ENCODE measurements at regions not wholly inside any gene's neighbourhood (a gene's known extent, or its start where the extent isn't known, plus 50 kb on each side); places are given as distances from the start of the nearest gene placed in this dataset.

- no peaks in the 10 kb centered on the region for H3K36me3 ChIP-seq (ENCODE audit: insufficient read depth, low read length)
- TF ChIP-seq CTCF (IDR thresholded peaks at IDR 0.05), result no peak
- no peaks in the 10 kb centered on the region for H3K9me3 ChIP-seq (ENCODE audit: control insufficient read depth in 1 of 2, insufficient read depth in 1 of 2, low read length in 2 of 2)
- no peak overlapping the region for H3K27ac ChIP-seq (ENCODE audit: low read depth in 1 of 2, low read length in 2 of 2)
- no peaks in the 10 kb centered on the region for H3K4me1 ChIP-seq (ENCODE audit: insufficient read depth, low read length)
- H3K4me3 ChIP-seq (ENCODE audit: low read length), result no peak overlapping the region
- Mint-ChIP-seq H3K4me3 (no peak overlapping the region), H3K36me3 (ENCODE audit: low read depth) (no peaks in the 10 kb centered on the region), H3K27ac (no peak overlapping the region), H3K4me1 (ENCODE audit: low read depth) (no peaks in the 10 kb centered on the region), H3K27me3 (no peaks in the 10 kb centered on the region), H3K9me3 (no peaks in the 10 kb centered on the region)
- H3K27me3 ChIP-seq (ENCODE audit: control insufficient read depth in 1 of 2, insufficient read depth in 2 of 2, low read length in 2 of 2), result no peaks in the 10 kb centered on the region
- intact Hi-C loops (cut with DNase I, micrococcal nuclease), result no loop called here
- DNase-seq, result no peak
- POLR2A ChIA-PET, result no interaction called here
- CTCF ChIA-PET, result no interaction called here
- no peak for ATAC-seq (ENCODE audit: poor library complexity)
Observed at GRCh38 chr2:236945431-236946016, 140.2 kb upstream of the COPS8 start.

- no peaks in the 10 kb centered on the region for H3K4me1 Mint-ChIP-seq (ENCODE audit: low read depth)
Observed at GRCh38 chr2:236946871-236947270, 138.8 kb upstream of the COPS8 start.

GRCh38 chr2:236947294-236947693, 138.4 kb upstream of the COPS8 start:
- intact Hi-C loops (cut with DNase I, micrococcal nuclease), result no loop called here
- no peaks in the 10 kb centered on the region for H3K36me3 Mint-ChIP-seq (ENCODE audit: low read depth)

More at GRCh38 chr2:236946871-236947270, 138.8 kb upstream of the COPS8 start:
- Mint-ChIP-seq H3K27me3 (no peaks in the 10 kb centered on the region), H3K4me3 (no peak overlapping the region), H3K27ac (no peak overlapping the region), H3K9me3 (no peaks in the 10 kb centered on the region), H3K36me3 (ENCODE audit: low read depth) (no peaks in the 10 kb centered on the region)
- Histone ChIP-seq H3K9me3 (ENCODE audit: control insufficient read depth in 1 of 2, insufficient read depth in 1 of 2, low read length in 2 of 2) (no peaks in the 10 kb centered on the region), H3K27me3 (ENCODE audit: control insufficient read depth in 1 of 2, insufficient read depth in 2 of 2, low read length in 2 of 2) (no peaks in the 10 kb centered on the region), H3K27ac (ENCODE audit: low read depth in 1 of 2, low read length in 2 of 2) (no peak overlapping the region), H3K4me1 (ENCODE audit: insufficient read depth, low read length) (no peaks in the 10 kb centered on the region), H3K36me3 (ENCODE audit: insufficient read depth, low read length) (no peaks in the 10 kb centered on the region), H3K4me3 (ENCODE audit: low read length) (no peak overlapping the region)
- intact Hi-C loops (cut with DNase I, micrococcal nuclease), result no loop called here
- POLR2A ChIA-PET, result no interaction called here
- no peak for TF ChIP-seq CTCF (IDR thresholded peaks at IDR 0.05)
- ATAC-seq (ENCODE audit: poor library complexity), result no peak
- no peak for DNase-seq
- CTCF ChIA-PET, result no interaction called here

More at GRCh38 chr2:236947294-236947693, 138.4 kb upstream of the COPS8 start:
- Histone ChIP-seq H3K4me1 (ENCODE audit: insufficient read depth, low read length) (no peaks in the 10 kb centered on the region), H3K27ac (ENCODE audit: low read depth in 1 of 2, low read length in 2 of 2) (no peak overlapping the region), H3K27me3 (ENCODE audit: control insufficient read depth in 1 of 2, insufficient read depth in 2 of 2, low read length in 2 of 2) (no peaks in the 10 kb centered on the region), H3K36me3 (ENCODE audit: insufficient read depth, low read length) (no peaks in the 10 kb centered on the region), H3K9me3 (ENCODE audit: control insufficient read depth in 1 of 2, insufficient read depth in 1 of 2, low read length in 2 of 2) (no peaks in the 10 kb centered on the region), H3K4me3 (ENCODE audit: low read length) (no peak overlapping the region)
- ChIA-PET POLR2A (no interaction called here), CTCF (no interaction called here)
- no peak for DNase-seq
- H3K27me3 Mint-ChIP-seq, result no peaks in the 10 kb centered on the region
- ATAC-seq (ENCODE audit: poor library complexity), result no peak
- H3K9me3 Mint-ChIP-seq, result no peaks in the 10 kb centered on the region
- H3K27ac Mint-ChIP-seq, result no peak overlapping the region
- no peaks in the 10 kb centered on the region for H3K4me1 Mint-ChIP-seq (ENCODE audit: low read depth)
- TF ChIP-seq CTCF (IDR thresholded peaks at IDR 0.05), result no peak
- no peak overlapping the region for H3K4me3 Mint-ChIP-seq

Data from CD4-positive, alpha-beta T cell (primary cell).